H1 (cell line): ENCODE measurements at regions not wholly inside any gene's neighbourhood (a gene's known extent, or its start where the extent isn't known, plus 50 kb on each side); places are given as distances from the start of the nearest gene placed in this dataset.

Source experiments
- CHD1 ChIP-seq: IDR thresholded peaks from 2 replicates; pipeline ENCODE4 v1.6.1; 2012; ENCODE audit warnings: low read depth, low read length, improper control_type of control experiment
- CTCF ChIP-seq, 3 experiments: IDR thresholded peaks; 1 replicate in 2 of 3; 2 replicates in 1 of 3; pipeline versions ENCODE4 v1.5.1 to v1.6.1; 2011; ENCODE audit warnings: low read length in 3 of 3, mild to moderate bottlenecking in 3 of 3, inconsistent platforms in 2 of 3, low read depth in 1 of 3, moderate library complexity in 1 of 3; ENCODE audit not compliant: insufficient read depth in 1 of 3; ENCODE audit errors: control extremely low read depth in 1 of 3
- EGR1 ChIP-seq: IDR thresholded peaks from 2 replicates; pipeline ENCODE4 v1.6.1; 2011; ENCODE audit warnings: low read depth, low read length, borderline replicate concordance
- EZH2 ChIP-seq: fragments of 200-600 bp; sonication (generic); IDR thresholded peaks from 2 replicates; pipeline ENCODE4 v1.7.1; 2012; ENCODE audit warnings: low read depth, mild to moderate bottlenecking, moderate library complexity, low read length, inconsistent platforms; ENCODE audit not compliant: severe bottlenecking
- HDAC6 ChIP-seq: IDR thresholded peaks from one replicate; pipeline ENCODE4 v1.7.1; 2012; ENCODE audit warnings: low read depth, mild to moderate bottlenecking, inconsistent platforms, low read length, moderate library complexity
- MAX ChIP-seq: IDR thresholded peaks from 2 replicates; pipeline ENCODE4 v1.6.1; 2012; ENCODE audit warnings: inconsistent platforms
- POLR2A ChIP-seq, 2 experiments: IDR thresholded peaks; 1 replicate in 1 of 2; 2 replicates in 1 of 2; pipeline ENCODE4 v1.6.1; 2011; ENCODE audit warnings: low read depth in 2 of 2, low read length in 2 of 2, mild to moderate bottlenecking in 2 of 2; ENCODE audit errors: control extremely low read depth in 1 of 2
- POLR2AphosphoS5 ChIP-seq: IDR thresholded peaks from 2 replicates; pipeline ENCODE4 v1.6.1; 2011; ENCODE audit warnings: low read depth, low read length
- POU5F1 ChIP-seq: IDR thresholded peaks from 2 replicates; pipeline ENCODE4 v1.6.1; 2011; ENCODE audit warnings: low read depth, mild to moderate bottlenecking, low read length, moderate library complexity
- RBBP5 ChIP-seq: IDR thresholded peaks from 2 replicates; pipeline ENCODE4 v1.7.1; 2012; ENCODE audit warnings: low read depth, mild to moderate bottlenecking, inconsistent platforms, low read length, moderate library complexity, borderline replicate concordance
- RXRA ChIP-seq: IDR thresholded peaks from 2 replicates; pipeline ENCODE4 v1.6.1; 2011; ENCODE audit warnings: low read depth, mild to moderate bottlenecking, low read length, moderate library complexity; ENCODE audit not compliant: insufficient read depth
- TCF12 ChIP-seq: IDR thresholded peaks from 2 replicates; pipeline ENCODE4 v1.6.1; 2011; ENCODE audit warnings: low read depth, mild to moderate bottlenecking, low read length

GRCh38 chr4:86506591-86506990, 87.5 kb upstream of the PTPN13 start:
- no peak for TF ChIP-seq RBBP5
- no peak for TF ChIP-seq MAX
- no peak for TF ChIP-seq CTCF (IDR thresholded peaks at IDR 0.05; ENCODE audit: control extremely low read depth in 1 of 3, insufficient read depth in 1 of 3, low read depth in 1 of 3, low read length in 3 of 3)
- no peak for TF ChIP-seq TCF12
- TF ChIP-seq HDAC6 = no peak
- no peak for TF ChIP-seq POLR2AphosphoS5
- no peak for TF ChIP-seq EGR1
- no peak for TF ChIP-seq CHD1
- no peak for TF ChIP-seq POLR2A (IDR thresholded peaks at IDR 0.05; ENCODE audit: control extremely low read depth in 1 of 2, low read depth in 2 of 2, low read length in 2 of 2)
- TF ChIP-seq POU5F1 = no peak
- no peak for TF ChIP-seq EZH2
- no peak for TF ChIP-seq RXRA
